ENCODE measurements at regions not wholly inside any gene's neighbourhood (a gene's known extent, or its start where the extent isn't known, plus 50 kb on each side); places are given as distances from the start of the nearest gene placed in this dataset.

DNA sequence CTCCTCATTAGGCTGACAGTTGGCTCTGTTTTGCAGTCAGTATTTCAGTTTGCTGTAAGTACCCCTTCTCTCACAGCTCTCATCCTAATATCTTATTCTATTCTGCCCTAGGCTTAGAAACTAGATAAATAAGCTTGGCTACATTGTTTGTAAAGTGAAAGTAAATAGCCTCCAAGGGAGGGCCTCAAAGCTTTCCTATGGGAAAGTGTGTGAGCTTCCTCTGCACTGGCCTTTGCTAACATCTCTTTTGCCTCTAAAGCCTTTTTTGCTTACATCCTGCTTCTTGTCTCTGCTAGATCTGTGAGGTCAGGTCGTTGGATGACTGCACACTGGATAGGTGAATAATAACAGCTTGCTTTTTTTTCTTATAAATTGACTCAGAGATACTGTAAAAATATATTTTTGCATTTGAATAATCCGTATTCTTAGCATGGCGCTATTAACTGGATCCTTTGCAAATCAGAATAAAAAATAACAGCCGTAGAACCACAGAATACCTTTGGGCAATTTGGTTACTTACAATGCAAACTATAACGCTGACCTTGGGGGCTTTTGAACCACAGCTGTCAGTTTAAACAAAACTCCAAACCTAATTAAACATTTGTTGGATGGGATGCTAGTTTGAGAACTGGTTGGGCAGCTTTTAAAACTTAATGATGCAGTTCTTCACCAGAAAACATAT, 55.1 kb downstream of the TTC6 start:
- no peak for TF ChIP-seq POLR2A (IDR thresholded peaks at IDR 0.05)
- TF ChIP-seq, protein P1, sequence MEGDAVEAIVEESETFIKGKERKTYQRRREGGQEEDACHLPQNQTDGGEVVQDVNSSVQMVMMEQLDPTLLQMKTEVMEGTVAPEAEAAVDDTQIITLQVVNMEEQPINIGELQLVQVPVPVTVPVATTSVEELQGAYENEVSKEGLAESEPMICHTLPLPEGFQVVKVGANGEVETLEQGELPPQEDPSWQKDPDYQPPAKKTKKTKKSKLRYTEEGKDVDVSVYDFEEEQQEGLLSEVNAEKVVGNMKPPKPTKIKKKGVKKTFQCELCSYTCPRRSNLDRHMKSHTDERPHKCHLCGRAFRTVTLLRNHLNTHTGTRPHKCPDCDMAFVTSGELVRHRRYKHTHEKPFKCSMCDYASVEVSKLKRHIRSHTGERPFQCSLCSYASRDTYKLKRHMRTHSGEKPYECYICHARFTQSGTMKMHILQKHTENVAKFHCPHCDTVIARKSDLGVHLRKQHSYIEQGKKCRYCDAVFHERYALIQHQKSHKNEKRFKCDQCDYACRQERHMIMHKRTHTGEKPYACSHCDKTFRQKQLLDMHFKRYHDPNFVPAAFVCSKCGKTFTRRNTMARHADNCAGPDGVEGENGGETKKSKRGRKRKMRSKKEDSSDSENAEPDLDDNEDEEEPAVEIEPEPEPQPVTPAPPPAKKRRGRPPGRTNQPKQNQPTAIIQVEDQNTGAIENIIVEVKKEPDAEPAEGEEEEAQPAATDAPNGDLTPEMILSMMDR (IDR thresholded peaks at IDR 0.05) = no peak
